ENCODE measurements at regions not wholly inside any gene's neighbourhood (a gene's known extent, or its start where the extent isn't known, plus 50 kb on each side); places are given as distances from the start of the nearest gene placed in this dataset.

- no peak for DNase-seq (ENCODE audit: low spot score)
- intact Hi-C loops (cut with DNase I), result no loop called here
- ATAC-seq, result no peak
Measured at GRCh38 chrX:20656721-20657120, 390.0 kb upstream of the RPS6KA3 start.

GRCh38 chrX:20654596-20655106 is 387.9 kb upstream of the RPS6KA3 start:
- DNase-seq (ENCODE audit: low spot score), result no peak
- intact Hi-C loops (cut with DNase I), result no loop called here
- no peak for ATAC-seq

- no peak for ATAC-seq
- no peak for DNase-seq (ENCODE audit: low spot score)
- intact Hi-C loops (cut with DNase I), result no loop called here
Measured at GRCh38 chrX:20653070-20653469, 386.4 kb upstream of the RPS6KA3 start.

GRCh38 chrX:20641954-20642353 is 375.2 kb upstream of the RPS6KA3 start:
- intact Hi-C loops (cut with DNase I), result no loop called here
- DNase-seq (ENCODE audit: low spot score) (no peak), ATAC-seq (no peak)

- DNase-seq (ENCODE audit: low spot score) (no peak), ATAC-seq (no peak)
- intact Hi-C loops (cut with DNase I), result no loop called here
Measured at GRCh38 chrX:20639115-20639514, 372.4 kb upstream of the RPS6KA3 start.

GRCh38 chrX:20637351-20637750 is 370.6 kb upstream of the RPS6KA3 start:
- DNase-seq (ENCODE audit: low spot score), result no peak
- ATAC-seq, result no peak
- intact Hi-C loops (cut with DNase I), result no loop called here

GRCh38 chrX:20633451-20633850 is 366.7 kb upstream of the RPS6KA3 start:
- ATAC-seq (no peak), DNase-seq (ENCODE audit: low spot score) (no peak)
- intact Hi-C loops (cut with DNase I), result no loop called here

GRCh38 chrX:20623448-20623847 is 356.7 kb upstream of the RPS6KA3 start:
- no peak for DNase-seq (ENCODE audit: low spot score)
- intact Hi-C loops (cut with DNase I), result no loop called here
- ATAC-seq, result no peak

- DNase-seq (ENCODE audit: low spot score) (no peak), ATAC-seq (no peak)
- intact Hi-C loops (cut with DNase I), result no loop called here
Measured at GRCh38 chrX:20620306-20620705, 353.6 kb upstream of the RPS6KA3 start.

GRCh38 chrX:20609916-20610415 is 343.3 kb upstream of the RPS6KA3 start:
- intact Hi-C loops (cut with DNase I), result no loop called here
- ATAC-seq, result no peak
- DNase-seq (ENCODE audit: low spot score), result no peak

GRCh38 chrX:20606831-20607230 is 340.1 kb upstream of the RPS6KA3 start:
- intact Hi-C loops (cut with DNase I), result no loop called here
- DNase-seq (ENCODE audit: low spot score), result no peak
- ATAC-seq, result no peak

- ATAC-seq, result no peak
- intact Hi-C loops (cut with DNase I), result no loop called here
- no peak for DNase-seq (ENCODE audit: low spot score)
Measured at GRCh38 chrX:20596856-20597255, 330.1 kb upstream of the RPS6KA3 start.

GRCh38 chrX:20595928-20596575 is 329.3 kb upstream of the RPS6KA3 start:
- DNase-seq (ENCODE audit: low spot score) (no peak), ATAC-seq (no peak)
- intact Hi-C loops (cut with DNase I), result no loop called here

- DNase-seq (ENCODE audit: low spot score) (no peak), ATAC-seq (no peak)
- intact Hi-C loops (cut with DNase I), result no loop called here
Measured at GRCh38 chrX:20594985-20595384, 328.3 kb upstream of the RPS6KA3 start.

GRCh38 chrX:20593836-20594235 is 327.1 kb upstream of the RPS6KA3 start:
- DNase-seq (ENCODE audit: low spot score) (no peak), ATAC-seq (no peak)
- intact Hi-C loops (cut with DNase I), result no loop called here

- intact Hi-C loops (cut with DNase I), result no loop called here
- ATAC-seq (no peak), DNase-seq (ENCODE audit: low spot score) (no peak)
Measured at GRCh38 chrX:20593402-20593801, 326.7 kb upstream of the RPS6KA3 start.

- DNase-seq (ENCODE audit: low spot score) (no peak), ATAC-seq (no peak)
- intact Hi-C loops (cut with DNase I), result no loop called here
Measured at GRCh38 chrX:20591246-20591645, 324.5 kb upstream of the RPS6KA3 start.

- ATAC-seq (no peak), DNase-seq (ENCODE audit: low spot score) (no peak)
- intact Hi-C loops (cut with DNase I), result no loop called here
Measured at GRCh38 chrX:20585782-20586181, 319.1 kb upstream of the RPS6KA3 start.

- no peak for ATAC-seq
- intact Hi-C loops (cut with DNase I), result no loop called here
Measured at GRCh38 chrX:20571611-20572010, 304.9 kb upstream of the RPS6KA3 start.

GRCh38 chrX:20567108-20567507 is 300.4 kb upstream of the RPS6KA3 start:
- ATAC-seq (no peak), DNase-seq (ENCODE audit: low spot score) (no peak)
- intact Hi-C loops (cut with DNase I), result no loop called here

More at GRCh38 chrX:20571611-20572010, 304.9 kb upstream of the RPS6KA3 start:
- DNase-seq (ENCODE audit: low spot score), result no peak

GRCh38 chrX:20547611-20548051 is 280.9 kb upstream of the RPS6KA3 start:
- no peak for ATAC-seq

More at GRCh38 chrX:20547611-20548051, 280.9 kb upstream of the RPS6KA3 start:
- intact Hi-C loops (cut with DNase I), result no loop called here
- no peak for DNase-seq (ENCODE audit: low spot score)
